Activated CD8-positive, alpha-beta T cell treated with anti-CD3 and anti-CD28 coated beads, Interleukin-2, amount 10 ng/mL, durations not matched to agents 7 days and 5 days (primary cell): ENCODE measurements at regions not wholly inside any gene's neighbourhood (a gene's known extent, or its start where the extent isn't known, plus 50 kb on each side); places are given as distances from the start of the nearest gene placed in this dataset.
"Not testable (repeated sequence)": the region's sequence is repeated elsewhere in the genome, so short reads cannot be mapped to it uniquely, and the experiment has no call there.

ENCODE experiments used
- ATAC-seq: fragments of 150-1000 bp; cut with Tn5 transposase; one replicate; pipeline ENCODE4 v1.10.0; 2021; ENCODE audit warnings: moderate library complexity
- CTCF ChIA-PET: fragments of 350-600 bp; sonication (Branson Sonifier 250); formaldehyde crosslinking; loops from one replicate; lab custom pipeline; 2021; ENCODE audit warnings: antibody characterized with exemption; lab: Charles Lee
- POLR2A ChIA-PET: fragments of 350-600 bp; sonication (Branson Sonifier 250); formaldehyde crosslinking; loops from one replicate; lab custom pipeline; 2021; ENCODE audit warnings: antibody characterized with exemption; lab: Charles Lee
- DNase-seq: peaks from one replicate; pipeline ENCODE4 v3.0.0-alpha.2; 2020
- H3K27ac Mint-ChIP-seq: one replicate; pipeline ENCODE4 v1.8.0; 2021; ENCODE audit warnings: mild to moderate bottlenecking, mixed read lengths
- H3K27me3 Mint-ChIP-seq: one replicate; pipeline ENCODE4 v1.8.0; 2021; ENCODE audit warnings: low read depth, mixed read lengths
- H3K36me3 Mint-ChIP-seq: one replicate; pipeline ENCODE4 v1.8.0; 2021; ENCODE audit warnings: low read depth, mixed read lengths
- H3K4me1 Mint-ChIP-seq: one replicate; pipeline ENCODE4 v1.8.0; 2021; ENCODE audit warnings: low read depth, mixed read lengths
- H3K4me3 Mint-ChIP-seq: one replicate; pipeline ENCODE4 v1.8.0; 2021; ENCODE audit warnings: mild to moderate bottlenecking, mixed read lengths
- H3K9me3 Mint-ChIP-seq: one replicate; pipeline ENCODE4 v1.8.0; 2022; ENCODE audit warnings: mixed read lengths; ENCODE audit not compliant: insufficient read depth

- H3K9me3 Mint-ChIP-seq, H3K27ac Mint-ChIP-seq, H3K4me1 Mint-ChIP-seq, H3K27me3 Mint-ChIP-seq, ATAC-seq, POLR2A ChIA-PET, H3K36me3 Mint-ChIP-seq, DNase-seq, CTCF ChIA-PET, H3K4me3 Mint-ChIP-seq: not testable (repeated sequence)
These were observed 85.8 kb upstream of the ADGRA3 start for GRCh38 chr4:22601638-22602037.

GRCh38 chr4:22607382-22607781 is 85.4 kb upstream of the GBA3 start:
- Mint-ChIP-seq H3K27me3 (no peaks in the 10 kb centered on the region), H3K4me3 (no peak overlapping the region), H3K27ac (peak overlapping the region; percentile 62), H3K9me3 (no peaks in the 10 kb centered on the region), H3K36me3 (no peaks in the 10 kb centered on the region), H3K4me1 (peaks cover 34% of the 10 kb centered on the region)
- DNase-seq = peak; percentile 71
- ATAC-seq = peak; percentile 98
- CTCF ChIA-PET = interaction anchor here (0.7 to 2.2 kb wide), 19 partner anchors 24 to 370 kb away, joined by 3 to 22 read pairs (median 4); no protein-coding TSS in a partner anchor
- POLR2A ChIA-PET = no interaction called here

GRCh38 chr4:22609951-22610525 is 82.7 kb upstream of the GBA3 start:
- H3K27me3 Mint-ChIP-seq, H3K4me3 Mint-ChIP-seq, H3K27ac Mint-ChIP-seq, POLR2A ChIA-PET, H3K9me3 Mint-ChIP-seq, DNase-seq, H3K36me3 Mint-ChIP-seq, CTCF ChIA-PET, ATAC-seq: not testable (repeated sequence)
- H3K4me1 Mint-ChIP-seq = peaks cover 34% of the 10 kb centered on the region

- Mint-ChIP-seq H3K9me3 (no peaks in the 10 kb centered on the region), H3K4me1 (peaks cover 12% of the 10 kb centered on the region), H3K27me3 (no peaks in the 10 kb centered on the region), H3K36me3 (no peaks in the 10 kb centered on the region), H3K27ac (no peak overlapping the region), H3K4me3 (no peak overlapping the region)
- ATAC-seq (no peak), DNase-seq (no peak)
- ChIA-PET POLR2A (no interaction called here), CTCF (interaction anchor here (1.1 kb wide), 1 partner anchor 15 kb away, joined by 4 read pairs; no protein-coding TSS in a partner anchor)
These were observed 78.6 kb upstream of the GBA3 start for GRCh38 chr4:22614114-22614513.

- Mint-ChIP-seq H3K9me3 (no peaks in the 10 kb centered on the region), H3K36me3 (no peaks in the 10 kb centered on the region), H3K4me3 (no peak overlapping the region), H3K4me1 (no peaks in the 10 kb centered on the region), H3K27me3 (no peaks in the 10 kb centered on the region), H3K27ac (no peak overlapping the region)
- ChIA-PET POLR2A (no interaction called here), CTCF (no interaction called here)
- no peak for DNase-seq
- ATAC-seq = no peak
These were observed 76.2 kb upstream of the GBA3 start for GRCh38 chr4:22616516-22616915.

GRCh38 chr4:22620144-22620543 is 72.6 kb upstream of the GBA3 start:
- H3K9me3 Mint-ChIP-seq, DNase-seq, H3K27ac Mint-ChIP-seq, H3K36me3 Mint-ChIP-seq, H3K4me1 Mint-ChIP-seq, H3K4me3 Mint-ChIP-seq, H3K27me3 Mint-ChIP-seq, ATAC-seq, CTCF ChIA-PET, POLR2A ChIA-PET: not testable (repeated sequence)

GRCh38 chr4:22621970-22622369 is 70.8 kb upstream of the GBA3 start:
- H3K4me3 Mint-ChIP-seq, H3K9me3 Mint-ChIP-seq, ATAC-seq, H3K27me3 Mint-ChIP-seq, CTCF ChIA-PET, POLR2A ChIA-PET, H3K36me3 Mint-ChIP-seq, H3K4me1 Mint-ChIP-seq, DNase-seq, H3K27ac Mint-ChIP-seq: not testable (repeated sequence)

- ATAC-seq, DNase-seq, H3K4me3 Mint-ChIP-seq, POLR2A ChIA-PET, CTCF ChIA-PET, H3K27ac Mint-ChIP-seq, H3K27me3 Mint-ChIP-seq, H3K9me3 Mint-ChIP-seq, H3K36me3 Mint-ChIP-seq, H3K4me1 Mint-ChIP-seq: not testable (repeated sequence)
These were observed 68.7 kb upstream of the GBA3 start for GRCh38 chr4:22624002-22624401.

- no peak overlapping the region for H3K27ac Mint-ChIP-seq
- CTCF ChIA-PET = no interaction called here
- H3K9me3 Mint-ChIP-seq = no peaks in the 10 kb centered on the region
These were observed 67.4 kb upstream of the GBA3 start for GRCh38 chr4:22625311-22625710.

GRCh38 chr4:22627851-22628250 is 64.9 kb upstream of the GBA3 start:
- ATAC-seq, H3K9me3 Mint-ChIP-seq, H3K36me3 Mint-ChIP-seq, DNase-seq, H3K4me1 Mint-ChIP-seq, H3K4me3 Mint-ChIP-seq, H3K27me3 Mint-ChIP-seq, H3K27ac Mint-ChIP-seq, POLR2A ChIA-PET: not testable (repeated sequence)
- CTCF ChIA-PET = interaction anchor here (1.3 kb wide), 1 partner anchor 14 kb away, joined by 4 read pairs; no protein-coding TSS in a partner anchor

More at GRCh38 chr4:22625311-22625710, 67.4 kb upstream of the GBA3 start:
- Mint-ChIP-seq H3K4me3 (no peak overlapping the region), H3K27me3 (no peaks in the 10 kb centered on the region), H3K36me3 (no peaks in the 10 kb centered on the region), H3K4me1 (no peaks in the 10 kb centered on the region)
- DNase-seq (no peak), ATAC-seq (no peak)
- POLR2A ChIA-PET = no interaction called here

GRCh38 chr4:22630161-22630975 is 62.4 kb upstream of the GBA3 start:
- H3K27me3 Mint-ChIP-seq, H3K9me3 Mint-ChIP-seq, H3K4me3 Mint-ChIP-seq, H3K27ac Mint-ChIP-seq, CTCF ChIA-PET, H3K36me3 Mint-ChIP-seq, ATAC-seq, H3K4me1 Mint-ChIP-seq, POLR2A ChIA-PET, DNase-seq: not testable (repeated sequence)

- H3K36me3 Mint-ChIP-seq, H3K4me3 Mint-ChIP-seq, H3K27me3 Mint-ChIP-seq, CTCF ChIA-PET, POLR2A ChIA-PET, ATAC-seq, H3K27ac Mint-ChIP-seq, H3K9me3 Mint-ChIP-seq, DNase-seq, H3K4me1 Mint-ChIP-seq: not testable (repeated sequence)
These were observed 61.6 kb upstream of the GBA3 start for GRCh38 chr4:22631167-22631566.
